ENCODE measurements at regions not wholly inside any gene's neighbourhood (a gene's known extent, or its start where the extent isn't known, plus 50 kb on each side); places are given as distances from the start of the nearest gene placed in this dataset.

GRCh38 chr6:125370343-125370742 lies 68.6 kb upstream of the HDDC2 start:
- TF ChIP-seq EZH2 (IDR thresholded peaks at IDR 0.05; ENCODE audit: low read length, unreplicated experiment), result no peak
- TF ChIP-seq EZH2phosphoT487 (IDR thresholded peaks at IDR 0.05; ENCODE audit: borderline replicate concordance, low read length), result no peak
- TF ChIP-seq, protein P1, sequence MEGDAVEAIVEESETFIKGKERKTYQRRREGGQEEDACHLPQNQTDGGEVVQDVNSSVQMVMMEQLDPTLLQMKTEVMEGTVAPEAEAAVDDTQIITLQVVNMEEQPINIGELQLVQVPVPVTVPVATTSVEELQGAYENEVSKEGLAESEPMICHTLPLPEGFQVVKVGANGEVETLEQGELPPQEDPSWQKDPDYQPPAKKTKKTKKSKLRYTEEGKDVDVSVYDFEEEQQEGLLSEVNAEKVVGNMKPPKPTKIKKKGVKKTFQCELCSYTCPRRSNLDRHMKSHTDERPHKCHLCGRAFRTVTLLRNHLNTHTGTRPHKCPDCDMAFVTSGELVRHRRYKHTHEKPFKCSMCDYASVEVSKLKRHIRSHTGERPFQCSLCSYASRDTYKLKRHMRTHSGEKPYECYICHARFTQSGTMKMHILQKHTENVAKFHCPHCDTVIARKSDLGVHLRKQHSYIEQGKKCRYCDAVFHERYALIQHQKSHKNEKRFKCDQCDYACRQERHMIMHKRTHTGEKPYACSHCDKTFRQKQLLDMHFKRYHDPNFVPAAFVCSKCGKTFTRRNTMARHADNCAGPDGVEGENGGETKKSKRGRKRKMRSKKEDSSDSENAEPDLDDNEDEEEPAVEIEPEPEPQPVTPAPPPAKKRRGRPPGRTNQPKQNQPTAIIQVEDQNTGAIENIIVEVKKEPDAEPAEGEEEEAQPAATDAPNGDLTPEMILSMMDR (conservative IDR thresholded peaks at IDR 0.05; ENCODE audit: low read depth, low read length), result no peak
- DNase-seq (no peak), ATAC-seq (no peak)
- no peaks in the 10 kb centered on the region for H3K4me1 ChIP-seq (ENCODE audit: insufficient read depth, low read length)
- no peak overlapping the region for H3K4me2 ChIP-seq (ENCODE audit: low read length)
- H3K27me3 ChIP-seq (ENCODE audit: low read length), result peaks cover 61% of the 10 kb centered on the region
- POLR2A ChIA-PET (ENCODE audit: unreplicated experiment), result no interaction called here
- H3K9me3 ChIP-seq (ENCODE audit: low read length), result no peaks in the 10 kb centered on the region
- no peak overlapping the region for H2AFZ ChIP-seq (ENCODE audit: low read length)
- H3K27ac ChIP-seq (ENCODE audit: low read length), result no peak overlapping the region
- H3K36me3 ChIP-seq (ENCODE audit: low read depth, low read length), result no peaks in the 10 kb centered on the region
- CTCF ChIA-PET, result no interaction called here
- H4K20me1 ChIP-seq (ENCODE audit: low read length), result no peaks in the 10 kb centered on the region
- no TSS peak for BruUV-seq (replicated peaks)
- no peaks in the 10 kb centered on the region for H3K79me2 ChIP-seq (ENCODE audit: low read length)
- no peaks in the 10 kb centered on the region for H3F3A ChIP-seq (ENCODE audit: low read length, unreplicated experiment)
- H3K9me2 ChIP-seq (replicated peaks; ENCODE audit: low read length), result no peaks in the 10 kb centered on the region
- no peak overlapping the region for H3K4me3 ChIP-seq (ENCODE audit: low read length)
- intact Hi-C loops (cut with micrococcal nuclease), result no loop called here
- no peak overlapping the region for H3K9ac ChIP-seq (ENCODE audit: low read length)

GRCh38 chr6:125375013-125375412 lies 73.2 kb upstream of the HDDC2 start:
- Histone ChIP-seq H3K4me2 (ENCODE audit: low read length) (no peak overlapping the region), H2AFZ (ENCODE audit: low read length) (no peak overlapping the region), H3K4me3 (ENCODE audit: low read length) (no peak overlapping the region), H3K4me1 (ENCODE audit: insufficient read depth, low read length) (no peaks in the 10 kb centered on the region), H3F3A (ENCODE audit: low read length, unreplicated experiment) (no peaks in the 10 kb centered on the region), H3K9ac (ENCODE audit: low read length) (no peak overlapping the region), H3K27ac (ENCODE audit: low read length) (no peak overlapping the region), H3K79me2 (ENCODE audit: low read length) (no peaks in the 10 kb centered on the region), H3K9me2 (replicated peaks; ENCODE audit: low read length) (no peaks in the 10 kb centered on the region), H3K9me3 (ENCODE audit: low read length) (no peaks in the 10 kb centered on the region), H4K20me1 (ENCODE audit: low read length) (no peaks in the 10 kb centered on the region), H3K36me3 (ENCODE audit: low read depth, low read length) (no peaks in the 10 kb centered on the region), H3K27me3 (ENCODE audit: low read length) (peaks cover 77% of the 10 kb centered on the region)
- DNase-seq, result no peak
- no peak for ATAC-seq
- no peak for TF ChIP-seq EZH2phosphoT487 (IDR thresholded peaks at IDR 0.05; ENCODE audit: borderline replicate concordance, low read length)
- TF ChIP-seq EZH2 (IDR thresholded peaks at IDR 0.05; ENCODE audit: low read length, unreplicated experiment), result no peak
- TF ChIP-seq, protein P1 (conservative IDR thresholded peaks at IDR 0.05; ENCODE audit: low read depth, low read length), result no peak
- POLR2A ChIA-PET (ENCODE audit: unreplicated experiment), result no interaction called here
- BruUV-seq (replicated peaks), result no TSS peak
- CTCF ChIA-PET, result no interaction called here
- intact Hi-C loops (cut with micrococcal nuclease), result no loop called here

DNA sequence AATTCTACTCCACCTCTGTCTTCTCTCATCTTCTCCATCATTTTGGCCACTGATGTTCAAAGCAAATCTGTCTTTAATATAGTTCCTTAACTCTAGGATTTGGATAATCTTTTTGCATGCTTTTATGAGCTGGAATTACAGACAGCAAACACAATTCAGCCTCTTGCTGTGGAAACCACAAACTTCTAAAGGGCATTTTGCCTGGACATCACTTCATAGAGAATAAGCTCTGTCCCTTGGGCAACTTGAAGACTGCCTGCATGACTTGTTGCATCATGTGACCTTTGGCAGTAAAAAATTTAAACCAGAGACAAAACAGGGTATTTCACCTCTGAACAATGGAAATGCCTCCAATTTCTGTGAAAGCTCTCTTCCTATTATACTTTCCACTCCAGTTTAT lies 74.1 kb upstream of the HDDC2 start:
- no peaks in the 10 kb centered on the region for H3K9me2 ChIP-seq (replicated peaks; ENCODE audit: low read length)
- H2AFZ ChIP-seq (ENCODE audit: low read length), result no peak overlapping the region
- no peak overlapping the region for H3K9ac ChIP-seq (ENCODE audit: low read length)
- ATAC-seq (no peak), DNase-seq (no peak)
- H3K27ac ChIP-seq (ENCODE audit: low read length), result no peak overlapping the region
- H3K79me2 ChIP-seq (ENCODE audit: low read length), result no peaks in the 10 kb centered on the region
- CTCF ChIA-PET, result no interaction called here
- no peak overlapping the region for H3K4me2 ChIP-seq (ENCODE audit: low read length)
- no peaks in the 10 kb centered on the region for H3K9me3 ChIP-seq (ENCODE audit: low read length)
- peaks cover 74% of the 10 kb centered on the region for H3K27me3 ChIP-seq (ENCODE audit: low read length)
- TF ChIP-seq EZH2 (IDR thresholded peaks at IDR 0.05; ENCODE audit: low read length, unreplicated experiment), result no peak
- TF ChIP-seq, protein P1 (conservative IDR thresholded peaks at IDR 0.05; ENCODE audit: low read depth, low read length), result no peak
- TF ChIP-seq EZH2phosphoT487 (IDR thresholded peaks at IDR 0.05; ENCODE audit: borderline replicate concordance, low read length), result no peak
- POLR2A ChIA-PET (ENCODE audit: unreplicated experiment), result no interaction called here
- no peaks in the 10 kb centered on the region for H3K36me3 ChIP-seq (ENCODE audit: low read depth, low read length)
- no peaks in the 10 kb centered on the region for H3F3A ChIP-seq (ENCODE audit: low read length, unreplicated experiment)
- H3K4me3 ChIP-seq (ENCODE audit: low read length), result no peak overlapping the region
- no peaks in the 10 kb centered on the region for H4K20me1 ChIP-seq (ENCODE audit: low read length)
- no TSS peak for BruUV-seq (replicated peaks)
- no peaks in the 10 kb centered on the region for H3K4me1 ChIP-seq (ENCODE audit: insufficient read depth, low read length)
- intact Hi-C loops (cut with micrococcal nuclease), result no loop called here

Measured in PC-3 (cell line).